B cell (primary cell): ENCODE measurements at regions not wholly inside any gene's neighbourhood (a gene's known extent, or its start where the extent isn't known, plus 50 kb on each side); places are given as distances from the start of the nearest gene placed in this dataset.

Experiments used
- ATAC-seq: fragments of 200-7000 bp; cut with Tn5 transposase; one replicate; pipeline ENCODE4 v1.10.0; 2021; ENCODE audit warnings: low read depth, mild to moderate bottlenecking, moderate number of reproducible peaks, moderate library complexity
- CTCF ChIA-PET: fragments of 350-600 bp; sonication (Branson Sonifier 250); formaldehyde crosslinking; loops from one replicate; lab custom pipeline; 2021; ENCODE audit warnings: antibody characterized with exemption, inconsistent platforms; lab: Charles Lee
- POLR2A ChIA-PET: fragments of 350-600 bp; sonication (Branson Sonifier 250); formaldehyde crosslinking; loops from one replicate; lab custom pipeline; 2021; ENCODE audit warnings: antibody characterized with exemption; lab: Charles Lee
- DNase-seq: peaks from one replicate; pipeline ENCODE4 v3.0.0; 2013
- H2AFZ ChIP-seq: 2 replicates; pipeline ENCODE4 v1.6.1; 2012; ENCODE audit warnings: mild to moderate bottlenecking, low read depth, low read length; ENCODE audit not compliant: insufficient read depth, poor library complexity, severe bottlenecking
- H3K27ac ChIP-seq, 2 donors: 1 replicate in 1 of 2; 2 replicates in 1 of 2; pipeline ENCODE4 v1.5.1; 2012 to 2013; ENCODE audit warnings: low read length in 2 of 2, mild to moderate bottlenecking in 2 of 2, moderate library complexity in 1 of 2
- H3K27me3 ChIP-seq, 4 experiments: fragments of 200-600 bp in 1 of 4; sonication (generic) in 1 of 4; replicated peaks in 1 of 4; 1 replicate in 2 of 4; 2 replicates in 2 of 4; pipeline versions ENCODE4 v1.6.1 to v1.7.0; 2013 to 2016; ENCODE audit warnings: low read length in 3 of 4, mild to moderate bottlenecking in 2 of 4, mixed read lengths in 1 of 4, moderate library complexity in 1 of 4; ENCODE audit not compliant: insufficient read depth in 4 of 4, control insufficient read depth in 3 of 4; ENCODE audit errors: control extremely low read depth in 1 of 4
- H3K36me3 ChIP-seq, 2 experiments: replicated peaks in 1 of 2; 1 replicate in 1 of 2; 2 replicates in 1 of 2; pipeline versions ENCODE4 v1.6.1 to v1.7.1; 2013; ENCODE audit warnings: low read length in 1 of 2; ENCODE audit not compliant: insufficient read depth in 2 of 2, control insufficient read depth in 1 of 2; ENCODE audit errors: control extremely low read depth in 1 of 2, extremely low read depth in 1 of 2
- H3K4me1 ChIP-seq, 2 donors: fragments of 200-600 bp in 1 of 2; sonication (generic) in 1 of 2; 1 replicate in 1 of 2; 2 replicates in 1 of 2; pipeline versions ENCODE4 v1.5.1 to v1.6.1; 2013 to 2017; ENCODE audit warnings: low read length in 2 of 2; ENCODE audit not compliant: control insufficient read depth in 2 of 2, insufficient read depth in 2 of 2
- H3K4me2 ChIP-seq: replicated peaks from 2 replicates; pipeline ENCODE3; 2012; ENCODE audit warnings: mild to moderate bottlenecking, low read depth, low read length; ENCODE audit not compliant: poor library complexity, severe bottlenecking
- H3K4me3 ChIP-seq, 5 experiments: fragments of 200-600 bp in 1 of 5; sonication (generic) in 1 of 5; 1 replicate in 3 of 5; 2 replicates in 2 of 5; pipeline versions ENCODE4 v1.5.1 to v1.7.0; 2011 to 2016; ENCODE audit warnings: low read length in 4 of 5, mild to moderate bottlenecking in 4 of 5, low read depth in 2 of 5, control low read depth in 1 of 5, moderate library complexity in 1 of 5; ENCODE audit not compliant: insufficient read depth in 1 of 5; ENCODE audit errors: control extremely low read depth in 1 of 5, extremely low read depth in 1 of 5
- H3K79me2 ChIP-seq: fragments of 200-600 bp; sonication (generic); one replicate; pipeline ENCODE4 v1.6.0; 2016; ENCODE audit warnings: low read length; ENCODE audit not compliant: control insufficient read depth, insufficient read depth
- H3K9ac ChIP-seq: fragments of 200-600 bp; sonication (generic); 2 replicates; pipeline ENCODE4 v1.6.1; 2017; ENCODE audit warnings: mild to moderate bottlenecking, low read length, moderate library complexity
- H3K9me3 ChIP-seq, 3 donors: one replicate each; pipeline versions ENCODE4 v1.6.1 to v1.7.1; 2013; ENCODE audit warnings: low read length in 2 of 3; ENCODE audit not compliant: control insufficient read depth in 2 of 3, insufficient read depth in 1 of 3; ENCODE audit errors: control extremely low read depth in 1 of 3
- H4K20me1 ChIP-seq: 2 replicates; pipeline ENCODE4 v1.6.0; 2012; ENCODE audit warnings: mild to moderate bottlenecking, low read length; ENCODE audit not compliant: insufficient read depth, control insufficient read depth, poor library complexity, severe bottlenecking
- H3K27ac Mint-ChIP-seq: one replicate; pipeline ENCODE4 v1.8.0; 2021; ENCODE audit warnings: mixed read lengths
- H3K27me3 Mint-ChIP-seq: one replicate; pipeline ENCODE4 v1.8.0; 2021; ENCODE audit warnings: mixed read lengths
- H3K4me1 Mint-ChIP-seq: one replicate; pipeline ENCODE4 v1.8.0; 2021; ENCODE audit warnings: mixed read lengths
- H3K4me3 Mint-ChIP-seq: one replicate; pipeline ENCODE4 v1.8.0; 2021; ENCODE audit warnings: mixed read lengths
- H3K9me3 Mint-ChIP-seq: one replicate; pipeline ENCODE4 v1.8.0; 2022; ENCODE audit warnings: mixed read lengths; ENCODE audit not compliant: insufficient read depth
- EZH2 ChIP-seq: IDR thresholded peaks from 2 replicates; pipeline ENCODE4 v1.6.1; 2012; ENCODE audit warnings: borderline replicate concordance, low read depth, mild to moderate bottlenecking, moderate library complexity, low read length; ENCODE audit not compliant: insufficient read depth, poor library complexity, severe bottlenecking
- WGBS: methylation state at CpG from one replicate; pipeline ENCODE4 v1.1.5; 2013; ENCODE audit warnings: missing lambda C conversion rate; ENCODE audit not compliant: insufficient coverage; 5-methylcytosine and 5-hydroxymethylcytosine counted together
- intact Hi-C: fragments of 100-400 bp; cut with micrococcal nuclease; formaldehyde crosslinking; loops from one replicate; pipeline ENCODE4 v1.10.0; 2022
- TF ChIP-seq, protein P1 (sequence below): fragments of 200-600 bp; IDR thresholded peaks from one replicate; pipeline ENCODE4 v1.8.0; 2022; ENCODE audit warnings: antibody characterized with exemption, mild to moderate bottlenecking

DNA sequence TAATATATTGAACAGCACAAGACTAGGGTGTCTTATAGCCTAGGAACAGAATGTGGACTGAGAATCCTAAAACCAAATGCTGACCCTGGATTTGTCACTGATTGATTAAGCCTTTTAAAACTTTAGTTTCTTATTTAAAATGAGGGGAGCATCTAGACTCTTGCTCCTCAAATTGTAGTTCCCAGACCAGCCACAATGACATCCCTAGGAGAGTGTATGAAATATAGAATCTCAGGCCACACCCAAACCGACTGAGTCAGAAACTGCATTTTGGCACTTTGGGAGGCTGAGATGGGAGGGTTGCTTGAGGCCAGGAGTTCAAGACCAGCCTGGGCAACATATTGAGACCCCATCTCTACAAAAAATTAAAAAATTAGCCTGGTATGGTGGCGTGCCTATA, 287.8 kb upstream of the UMPS start:
- Histone ChIP-seq H3K4me2 (no peak overlapping the region), H3K27ac (no peak overlapping the region), H3K4me1 (no peaks in the 10 kb centered on the region), H3K9me3 (no peaks in the 10 kb centered on the region), H3K36me3 (no peaks in the 10 kb centered on the region), H3K4me3 (no peak overlapping the region), H3K9ac (no peak overlapping the region), H4K20me1 (no peaks in the 10 kb centered on the region), H2AFZ (no peak overlapping the region), H3K79me2 (no peaks in the 10 kb centered on the region), H3K27me3 (no peaks in the 10 kb centered on the region)
- 86% methylated on average over 1 of the region's 2 CpGs for WGBS
- DNase-seq: no peak
- Mint-ChIP-seq H3K27me3 (peaks cover 9% of the 10 kb centered on the region), H3K4me3 (no peak overlapping the region), H3K9me3 (no peaks in the 10 kb centered on the region), H3K4me1 (no peaks in the 10 kb centered on the region), H3K27ac (no peak overlapping the region)
- ChIA-PET CTCF (interaction anchor here (0.5 kb wide), 1 partner anchor 9 kb away, joined by 3 read pairs; no protein-coding TSS in a partner anchor), POLR2A (no interaction called here)
- TF ChIP-seq, protein P1, sequence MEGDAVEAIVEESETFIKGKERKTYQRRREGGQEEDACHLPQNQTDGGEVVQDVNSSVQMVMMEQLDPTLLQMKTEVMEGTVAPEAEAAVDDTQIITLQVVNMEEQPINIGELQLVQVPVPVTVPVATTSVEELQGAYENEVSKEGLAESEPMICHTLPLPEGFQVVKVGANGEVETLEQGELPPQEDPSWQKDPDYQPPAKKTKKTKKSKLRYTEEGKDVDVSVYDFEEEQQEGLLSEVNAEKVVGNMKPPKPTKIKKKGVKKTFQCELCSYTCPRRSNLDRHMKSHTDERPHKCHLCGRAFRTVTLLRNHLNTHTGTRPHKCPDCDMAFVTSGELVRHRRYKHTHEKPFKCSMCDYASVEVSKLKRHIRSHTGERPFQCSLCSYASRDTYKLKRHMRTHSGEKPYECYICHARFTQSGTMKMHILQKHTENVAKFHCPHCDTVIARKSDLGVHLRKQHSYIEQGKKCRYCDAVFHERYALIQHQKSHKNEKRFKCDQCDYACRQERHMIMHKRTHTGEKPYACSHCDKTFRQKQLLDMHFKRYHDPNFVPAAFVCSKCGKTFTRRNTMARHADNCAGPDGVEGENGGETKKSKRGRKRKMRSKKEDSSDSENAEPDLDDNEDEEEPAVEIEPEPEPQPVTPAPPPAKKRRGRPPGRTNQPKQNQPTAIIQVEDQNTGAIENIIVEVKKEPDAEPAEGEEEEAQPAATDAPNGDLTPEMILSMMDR: no peak
- intact Hi-C loops: no loop called here
- ATAC-seq: no peak

DNA sequence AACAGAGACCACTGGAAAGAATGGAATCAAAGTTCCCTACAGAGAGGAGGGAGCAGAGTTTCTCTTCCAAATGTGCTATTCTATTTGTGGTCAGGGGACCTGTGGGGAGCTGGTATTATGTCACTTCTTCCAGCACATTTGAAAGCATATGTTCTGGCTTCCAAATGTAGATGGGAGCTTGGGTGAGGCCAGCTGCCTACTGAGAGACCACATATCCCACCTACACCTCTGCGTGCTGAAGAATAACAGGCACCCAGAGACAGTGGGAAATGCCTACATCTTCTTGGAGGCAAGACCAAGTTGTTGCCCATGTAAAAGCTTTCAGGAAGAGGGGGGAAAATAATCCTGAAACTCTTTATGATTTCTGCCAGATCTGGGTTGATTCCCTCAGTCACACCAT, 286.8 kb upstream of the UMPS start:
- Mint-ChIP-seq H3K4me1 (no peaks in the 10 kb centered on the region), H3K9me3 (no peaks in the 10 kb centered on the region), H3K27me3 (peaks cover 11% of the 10 kb centered on the region), H3K27ac (no peak overlapping the region), H3K4me3 (no peak overlapping the region)
- H3K4me1 ChIP-seq: no peaks in the 10 kb centered on the region
- DNase-seq (no peak), ATAC-seq (no peak)
- H4K20me1 ChIP-seq: no peaks in the 10 kb centered on the region
- TF ChIP-seq EZH2: no peak
- TF ChIP-seq, protein P1: no peak
- intact Hi-C loops: no loop called here
- no peak overlapping the region for H3K27ac ChIP-seq
- H3K79me2 ChIP-seq: no peaks in the 10 kb centered on the region
- ChIA-PET CTCF (no interaction called here), POLR2A (no interaction called here)
- H3K4me2 ChIP-seq: no peak overlapping the region
- no peaks in the 10 kb centered on the region for H3K9me3 ChIP-seq
- H3K36me3 ChIP-seq: no peaks in the 10 kb centered on the region
- H3K4me3 ChIP-seq: no peak overlapping the region
- no peak overlapping the region for H2AFZ ChIP-seq
- WGBS: no CpG with 5 or more reads among the region's 1 CpG
- peaks cover 0 to 3% (median under 1%) of the 10 kb centered on the region in 4 experiments for H3K27me3 ChIP-seq
- H3K9ac ChIP-seq: no peak overlapping the region
